Esophagus squamous epithelium (tissue), 4 donors: ENCODE measurements at regions not wholly inside any gene's neighbourhood (a gene's known extent, or its start where the extent isn't known, plus 50 kb on each side); places are given as distances from the start of the nearest gene placed in this dataset.

Experiments used
- POLR2A ChIP-seq, 4 donors: fragments of 450-650 bp; IDR thresholded peaks; one replicate each; pipeline ENCODE4 v1.6.1; 2017; ENCODE audit warnings: antibody characterized with exemption in 4 of 4, mild to moderate bottlenecking in 4 of 4, moderate library complexity in 3 of 4
- TF ChIP-seq, protein P1 (sequence below), 6 experiments: fragments of 450-650 bp in 4 of 6; fragments of 200-600 bp in 2 of 6; sonication (generic) in 2 of 6; IDR thresholded peaks; one replicate each; pipeline ENCODE4 v1.5.1; 2016 to 2019; ENCODE audit warnings: antibody characterized with exemption in 6 of 6, mild to moderate bottlenecking in 4 of 6, moderate library complexity in 4 of 6

DNA sequence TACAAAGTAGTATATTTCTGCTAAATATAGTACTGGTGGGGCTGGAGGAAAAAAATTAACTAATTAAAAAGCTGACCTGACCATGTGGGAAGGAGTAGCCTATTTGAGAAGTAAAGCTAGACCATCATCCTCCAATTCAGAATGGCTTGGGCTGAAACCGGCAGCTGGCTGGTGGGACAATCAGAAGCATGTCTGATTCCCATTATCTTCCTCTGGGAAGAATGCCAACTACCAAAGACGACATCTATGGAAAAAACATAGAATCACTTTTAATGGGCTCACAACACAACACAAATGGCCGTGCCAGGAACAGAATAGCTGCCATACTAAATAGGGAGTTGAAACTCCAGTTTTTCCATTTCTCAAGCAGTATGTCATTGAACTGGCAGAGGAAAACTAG, 120.4 kb upstream of the FREM2 start:
- TF ChIP-seq POLR2A (IDR thresholded peaks at IDR 0.05) = no peak
- TF ChIP-seq, protein P1, sequence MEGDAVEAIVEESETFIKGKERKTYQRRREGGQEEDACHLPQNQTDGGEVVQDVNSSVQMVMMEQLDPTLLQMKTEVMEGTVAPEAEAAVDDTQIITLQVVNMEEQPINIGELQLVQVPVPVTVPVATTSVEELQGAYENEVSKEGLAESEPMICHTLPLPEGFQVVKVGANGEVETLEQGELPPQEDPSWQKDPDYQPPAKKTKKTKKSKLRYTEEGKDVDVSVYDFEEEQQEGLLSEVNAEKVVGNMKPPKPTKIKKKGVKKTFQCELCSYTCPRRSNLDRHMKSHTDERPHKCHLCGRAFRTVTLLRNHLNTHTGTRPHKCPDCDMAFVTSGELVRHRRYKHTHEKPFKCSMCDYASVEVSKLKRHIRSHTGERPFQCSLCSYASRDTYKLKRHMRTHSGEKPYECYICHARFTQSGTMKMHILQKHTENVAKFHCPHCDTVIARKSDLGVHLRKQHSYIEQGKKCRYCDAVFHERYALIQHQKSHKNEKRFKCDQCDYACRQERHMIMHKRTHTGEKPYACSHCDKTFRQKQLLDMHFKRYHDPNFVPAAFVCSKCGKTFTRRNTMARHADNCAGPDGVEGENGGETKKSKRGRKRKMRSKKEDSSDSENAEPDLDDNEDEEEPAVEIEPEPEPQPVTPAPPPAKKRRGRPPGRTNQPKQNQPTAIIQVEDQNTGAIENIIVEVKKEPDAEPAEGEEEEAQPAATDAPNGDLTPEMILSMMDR (IDR thresholded peaks at IDR 0.05) = no peak
